H1 (cell line): ENCODE measurements at regions not wholly inside any gene's neighbourhood (a gene's known extent, or its start where the extent isn't known, plus 50 kb on each side); places are given as distances from the start of the nearest gene placed in this dataset.

ENCODE experiments used
- CTCF ChIA-PET: fragments of 300-600 bp; sonication (Branson Sonifier 250); formaldehyde crosslinking; loops from one replicate; lab custom pipeline; 2021; ENCODE audit not compliant: partially characterized antibody; lab: Charles Lee
- POLR2A ChIA-PET: fragments of 300-600 bp; sonication (Branson Sonifier 250); formaldehyde crosslinking; loops from one replicate; lab custom pipeline; 2021; ENCODE audit warnings: inconsistent platforms; ENCODE audit not compliant: partially characterized antibody; lab: Charles Lee
- DNase-seq, 2 experiments: peaks; one replicate each; pipeline versions ENCODE4 v3.0.0 to v3.0.0-alpha.2; 2010 to 2022; ENCODE audit warnings: low spot score in 2 of 2, low read depth in 1 of 2, mixed read lengths in 1 of 2
- FAIRE-seq: peaks from 2 replicates; lab custom pipeline; 2011; peaks lifted over from hg19 to GRCh38; lab: Jason Lieb, UNC
- H2AFZ ChIP-seq: 2 replicates; pipeline ENCODE4 v1.8.1; 2012; ENCODE audit warnings: low read length, inconsistent platforms
- H2AK5ac ChIP-seq: 2 replicates; pipeline ENCODE4 v1.6.1; 2013; ENCODE audit warnings: low read depth, low read length
- H2BK120ac ChIP-seq: replicated peaks from 2 replicates; pipeline ENCODE3; 2013; ENCODE audit warnings: low read depth, low read length, inconsistent platforms
- H2BK12ac ChIP-seq: 2 replicates; pipeline ENCODE4 v1.6.1; 2013; ENCODE audit warnings: low read depth, low read length
- H2BK15ac ChIP-seq: 2 replicates; pipeline ENCODE4 v1.6.1; 2013; ENCODE audit warnings: low read length
- H2BK20ac ChIP-seq: 2 replicates; pipeline ENCODE4 v1.6.1; 2013; ENCODE audit warnings: low read length
- H2BK5ac ChIP-seq: 2 replicates; pipeline ENCODE4 v1.6.1; 2013; ENCODE audit warnings: low read depth, low read length
- H3K14ac ChIP-seq: 2 replicates; pipeline ENCODE4 v1.6.1; 2013; ENCODE audit warnings: inconsistent platforms; ENCODE audit not compliant: insufficient read length
- H3K18ac ChIP-seq: 2 replicates; pipeline ENCODE4 v1.6.1; 2013; ENCODE audit warnings: low read length; ENCODE audit errors: extremely low read depth
- H3K23ac ChIP-seq: 2 replicates; pipeline ENCODE4 v1.6.1; 2013; ENCODE audit warnings: inconsistent platforms; ENCODE audit not compliant: insufficient read length
- H3K23me2 ChIP-seq: 2 replicates; pipeline ENCODE4 v1.6.1; 2013; ENCODE audit warnings: low read depth, low read length
- H3K27ac ChIP-seq: 2 replicates; pipeline ENCODE4 v1.6.1; 2011; ENCODE audit warnings: low read depth, low read length, inconsistent platforms
- H3K27me3 ChIP-seq, 4 experiments: replicated peaks in 1 of 4; 1 replicate in 1 of 4; 2 replicates in 3 of 4; pipeline versions ENCODE4 v1.6.1 to v1.8.1; 2011 to 2013; ENCODE audit warnings: low read length in 3 of 4, mild to moderate bottlenecking in 3 of 4, inconsistent platforms in 2 of 4, mixed read lengths in 2 of 4, moderate library complexity in 1 of 4; ENCODE audit not compliant: control insufficient read depth in 3 of 4, insufficient read depth in 3 of 4; ENCODE audit errors: extremely low read depth in 1 of 4
- H3K36me3 ChIP-seq, 4 experiments: 2 replicates each; pipeline versions ENCODE4 v1.6.1 to v1.8.1; 2011 to 2013; ENCODE audit warnings: mild to moderate bottlenecking in 4 of 4, low read length in 3 of 4, moderate library complexity in 2 of 4, control low read depth in 1 of 4, inconsistent platforms in 1 of 4; ENCODE audit not compliant: insufficient read depth in 4 of 4, control insufficient read depth in 2 of 4
- H3K4ac ChIP-seq: replicated peaks from 2 replicates; pipeline ENCODE3; 2013; ENCODE audit warnings: low read length, low read depth, mixed read lengths, inconsistent platforms; ENCODE audit not compliant: insufficient read length
- H3K4me1 ChIP-seq, 4 experiments: replicated peaks in 1 of 4; 1 replicate in 1 of 4; 2 replicates in 3 of 4; pipeline versions ENCODE4 v1.6.1 to v1.8.1; 2011 to 2013; ENCODE audit warnings: low read length in 3 of 4, inconsistent platforms in 2 of 4, mixed read lengths in 1 of 4; ENCODE audit not compliant: insufficient read depth in 4 of 4, control insufficient read depth in 3 of 4
- H3K4me2 ChIP-seq, 2 experiments: 2 replicates each; pipeline versions ENCODE4 v1.6.1 to v1.8.1; 2011 to 2013; ENCODE audit warnings: low read depth in 2 of 2, low read length in 2 of 2, control low read depth in 1 of 2, inconsistent platforms in 1 of 2, mild to moderate bottlenecking in 1 of 2; ENCODE audit not compliant: insufficient read depth in 1 of 2
- H3K4me3 ChIP-seq, 4 experiments: fragments of 200-600, 300-600 bp in 1 of 4; sonication (generic), shearing (Covaris generic), sonication (Bioruptor Twin) in 1 of 4; 2 replicates each; pipeline versions ENCODE4 v1.5.1 to v1.8.1; 2011 to 2016; ENCODE audit warnings: low read length in 4 of 4, low read depth in 3 of 4, control low read depth in 2 of 4, inconsistent platforms in 2 of 4, mild to moderate bottlenecking in 2 of 4, mixed read lengths in 1 of 4, moderate library complexity in 1 of 4; ENCODE audit not compliant: insufficient read depth in 2 of 4; ENCODE audit errors: extremely low read depth in 1 of 4
- H3K56ac ChIP-seq: replicated peaks from 2 replicates; pipeline ENCODE3; 2013; ENCODE audit warnings: low read depth, mild to moderate bottlenecking, mixed read lengths, low read length, inconsistent platforms; ENCODE audit not compliant: insufficient read length
- H3K79me1 ChIP-seq: 2 replicates; pipeline ENCODE4 v1.6.1; 2013; ENCODE audit warnings: low read depth, low read length, control low read depth
- H3K79me2 ChIP-seq, 2 experiments: 2 replicates each; pipeline versions ENCODE4 v1.6.1 to v1.8.1; 2012 to 2013; ENCODE audit warnings: low read length in 2 of 2, mild to moderate bottlenecking in 2 of 2, inconsistent platforms in 1 of 2; ENCODE audit not compliant: insufficient read depth in 2 of 2, control insufficient read depth in 1 of 2
- H3K9ac ChIP-seq, 4 experiments: replicated peaks in 1 of 4; 1 replicate in 1 of 4; 2 replicates in 3 of 4; pipeline versions ENCODE4 v1.6.1 to v1.8.1; 2011 to 2013; ENCODE audit warnings: low read depth in 3 of 4, low read length in 3 of 4, control low read depth in 2 of 4, mild to moderate bottlenecking in 2 of 4, moderate library complexity in 2 of 4, inconsistent platforms in 1 of 4; ENCODE audit errors: extremely low read depth in 1 of 4
- H3K9me3 ChIP-seq, 2 experiments: 2 replicates each; pipeline versions ENCODE4 v1.6.1 to v1.8.1; 2012 to 2013; ENCODE audit warnings: mild to moderate bottlenecking in 2 of 2, moderate library complexity in 2 of 2, control low read depth in 1 of 2, inconsistent platforms in 1 of 2, low read depth in 1 of 2, low read length in 1 of 2, mixed read lengths in 1 of 2; ENCODE audit not compliant: insufficient read depth in 2 of 2
- H4K20me1 ChIP-seq, 2 experiments: replicated peaks in 1 of 2; 2 replicates each; pipeline versions ENCODE3 to v1.8.1; 2011 to 2013; ENCODE audit warnings: inconsistent platforms in 2 of 2, low read length in 2 of 2, mild to moderate bottlenecking in 1 of 2; ENCODE audit not compliant: insufficient read depth in 2 of 2, control insufficient read depth in 1 of 2
- H4K5ac ChIP-seq: 2 replicates; pipeline ENCODE4 v1.6.1; 2013; ENCODE audit warnings: low read length, low read depth, mixed read lengths, inconsistent platforms; ENCODE audit not compliant: insufficient read length
- H4K8ac ChIP-seq: 2 replicates; pipeline ENCODE4 v1.8.0; 2013; ENCODE audit warnings: mild to moderate bottlenecking, moderate library complexity, low read length, inconsistent platforms; ENCODE audit not compliant: insufficient read depth; ENCODE audit errors: extremely low read depth
- H4K91ac ChIP-seq: replicated peaks from 2 replicates; pipeline ENCODE3; 2013; ENCODE audit warnings: low read length, mixed read lengths, inconsistent platforms; ENCODE audit not compliant: insufficient read length
- CBX5 ChIP-seq: fragments of 300-800, 300-1000 bp; sonication (generic); IDR thresholded peaks from 2 replicates; pipeline ENCODE4 v1.7.1; 2016; ENCODE audit warnings: antibody characterized with exemption, low read length, low read depth
- CHD2 ChIP-seq: IDR thresholded peaks from 2 replicates; pipeline ENCODE4 v1.6.1; 2012; ENCODE audit warnings: low read length, improper control_type of control experiment
- CREB1 ChIP-seq: IDR thresholded peaks from 2 replicates; pipeline ENCODE4 v1.6.1; 2012; ENCODE audit warnings: inconsistent platforms
- GABPA ChIP-seq: IDR thresholded peaks from 2 replicates; pipeline ENCODE4 v1.6.1; 2011; ENCODE audit warnings: mild to moderate bottlenecking, low read length, moderate library complexity, borderline replicate concordance; ENCODE audit not compliant: insufficient read depth
- GTF2F1 ChIP-seq: IDR thresholded peaks from 2 replicates; pipeline ENCODE4 v1.6.1; 2012; ENCODE audit warnings: low read depth, low read length, improper control_type of control experiment, borderline replicate concordance
- POLR2AphosphoS5 ChIP-seq: IDR thresholded peaks from 2 replicates; pipeline ENCODE4 v1.6.1; 2011; ENCODE audit warnings: low read depth, low read length
- RXRA ChIP-seq: IDR thresholded peaks from 2 replicates; pipeline ENCODE4 v1.6.1; 2011; ENCODE audit warnings: low read depth, mild to moderate bottlenecking, low read length, moderate library complexity; ENCODE audit not compliant: insufficient read depth
- SP2 ChIP-seq: IDR thresholded peaks from 2 replicates; pipeline ENCODE4 v1.6.1; 2012; ENCODE audit warnings: mild to moderate bottlenecking, low read length, inconsistent platforms
- SUZ12 ChIP-seq: fragments of 200-600 bp; sonication (generic); IDR thresholded peaks from 2 replicates; pipeline ENCODE4 v1.6.1; 2012; ENCODE audit warnings: mild to moderate bottlenecking, inconsistent platforms, low read length, moderate library complexity, mixed read lengths
- TAF1 ChIP-seq: IDR thresholded peaks from 2 replicates; pipeline ENCODE4 v1.6.1; 2011; ENCODE audit warnings: mild to moderate bottlenecking, low read depth, low read length
- WGBS, 2 experiments: shearing (Covaris generic) in 1 of 2; methylation state at CpG; one replicate each; pipeline versions ENCODE4 v1.1.6 to v1.1.7; 2013 to 2015; ENCODE audit warnings: low lambda C conversion rate in 2 of 2, mixed read lengths in 2 of 2, inconsistent platforms in 1 of 2, low coverage in 1 of 2, missing lambda C conversion rate in 1 of 2; ENCODE audit not compliant: insufficient replicate concordance in 2 of 2, insufficient coverage in 1 of 2, insufficient read length in 1 of 2; ENCODE audit errors: extremely low coverage in 1 of 2, missing lambda C conversion rate in 1 of 2; 5-methylcytosine and 5-hydroxymethylcytosine counted together
- TF ChIP-seq, protein P1 (sequence below): IDR thresholded peaks from 2 replicates; pipeline ENCODE4 v1.6.1; 2012; ENCODE audit warnings: inconsistent platforms
- TF ChIP-seq, protein P2 (sequence below): IDR thresholded peaks from 2 replicates; pipeline ENCODE4 v1.6.1; 2011; ENCODE audit warnings: low read length, improper control_type of control experiment

DNA sequence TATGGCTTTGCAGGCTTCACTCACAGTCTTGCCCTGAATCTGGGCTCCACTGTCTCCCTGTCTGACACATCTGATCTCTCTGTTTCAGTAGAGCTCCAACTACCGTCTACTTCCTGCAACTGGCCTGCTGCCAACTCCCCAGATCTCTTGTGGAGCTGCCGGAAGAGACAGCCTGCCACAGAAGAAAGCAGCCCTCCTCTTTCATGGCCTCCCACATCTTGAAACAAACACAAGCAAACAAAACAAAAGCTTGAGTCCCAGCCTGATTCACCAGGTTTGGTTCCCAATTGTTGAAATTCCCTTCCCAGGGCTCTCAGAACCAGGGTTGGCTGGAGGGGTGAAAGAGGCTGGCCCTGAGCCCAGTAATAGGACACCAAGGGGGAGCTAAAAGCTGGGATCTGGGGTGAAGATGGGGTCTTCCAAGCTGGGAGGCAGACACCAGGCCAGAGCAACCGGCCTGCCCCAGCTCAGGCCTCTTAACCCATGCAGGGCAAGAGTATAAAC is 55.3 kb upstream of the CA12 start:
- Histone ChIP-seq H3K79me1 (no peaks in the 10 kb centered on the region; the same call in 1 of the 2 replicates), H2BK5ac (no peak overlapping the region), H2BK15ac (no peak overlapping the region), H2AFZ (peak overlapping the region; percentile 76), H3K36me3 (no peaks in the 10 kb centered on the region), H3K14ac (peak overlapping the region; percentile 16), H2BK20ac (no peak overlapping the region), H3K4me1 (peaks cover 0 to 16% (median 11%) of the 10 kb centered on the region in 4 experiments; a peak in 5 of 7 replicates), H3K27me3 (no peaks in the 10 kb centered on the region; a peak in 1 of 7 replicates), H3K4ac (no peak overlapping the region), H2BK120ac (peak overlapping the region; percentile 8), H3K18ac (0 out of 2 replicates have a peak overlapping the region, but pooled peaks have one; percentile 10), H3K4me2 (peak overlapping the region in 1 of 2 experiments; percentile 23; a peak in 1 of 4 replicates), H3K9ac (peak overlapping the region in 1 of 4 experiments; percentile 21; a peak in 1 of 7 replicates), H3K4me3 (no peak overlapping the region; a peak in 2 of 8 replicates), H3K23me2 (no peaks in the 10 kb centered on the region; the same call in 1 of the 2 replicates), H3K27ac (no peak overlapping the region), H4K91ac (peak overlapping the region; percentile 29), H2BK12ac (0 out of 2 replicates have a peak overlapping the region, but pooled peaks have one; percentile 6), H3K9me3 (no peaks in the 10 kb centered on the region), H4K8ac (peak overlapping the region; percentile 31; the same call in 1 of the 2 replicates), H3K23ac (no peak overlapping the region), H4K20me1 (no peaks in the 10 kb centered on the region), H3K56ac (no peak overlapping the region), H4K5ac (no peak overlapping the region), H2AK5ac (no peak overlapping the region), H3K79me2 (no peaks in the 10 kb centered on the region)
- ChIA-PET CTCF (interaction anchor here (0.7 to 3.0 kb wide), 12 partner anchors 9 to 193 kb away, joined by 3 to 24 read pairs (median 4); no protein-coding TSS in a partner anchor), POLR2A (interaction anchor here (1.1 kb wide), 1 partner anchor 10 kb away, joined by 5 read pairs; no protein-coding TSS in a partner anchor)
- no peak for DNase-seq
- FAIRE-seq = no peak
- 71% methylated on average over 3 of the region's 3 CpGs; no CpG with 5 or more reads in 1 of the 2 experiments for WGBS, 2 experiments
- TF ChIP-seq CBX5 (no peak), GTF2F1 (no peak), GABPA (no peak), CREB1 (no peak), SUZ12 (no peak), SP2 (no peak), TAF1 (peak; percentile 40; the same call in 1 of the 2 replicates), RXRA (no peak), CHD2 (no peak), POLR2AphosphoS5 (no peak)
- TF ChIP-seq, protein P1, sequence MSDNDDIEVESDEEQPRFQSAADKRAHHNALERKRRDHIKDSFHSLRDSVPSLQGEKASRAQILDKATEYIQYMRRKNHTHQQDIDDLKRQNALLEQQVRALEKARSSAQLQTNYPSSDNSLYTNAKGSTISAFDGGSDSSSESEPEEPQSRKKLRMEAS = 0 out of 2 replicates have a peak, but pooled peaks have one; percentile 12
- TF ChIP-seq, protein P2, sequence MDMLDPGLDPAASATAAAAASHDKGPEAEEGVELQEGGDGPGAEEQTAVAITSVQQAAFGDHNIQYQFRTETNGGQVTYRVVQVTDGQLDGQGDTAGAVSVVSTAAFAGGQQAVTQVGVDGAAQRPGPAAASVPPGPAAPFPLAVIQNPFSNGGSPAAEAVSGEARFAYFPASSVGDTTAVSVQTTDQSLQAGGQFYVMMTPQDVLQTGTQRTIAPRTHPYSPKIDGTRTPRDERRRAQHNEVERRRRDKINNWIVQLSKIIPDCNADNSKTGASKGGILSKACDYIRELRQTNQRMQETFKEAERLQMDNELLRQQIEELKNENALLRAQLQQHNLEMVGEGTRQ = no peak
